ENCODE measurements at regions not wholly inside any gene's neighbourhood (a gene's known extent, or its start where the extent isn't known, plus 50 kb on each side); places are given as distances from the start of the nearest gene placed in this dataset.
A peak's percentile ranks its signal among the peaks of the same experiment; 100 is the strongest.
"Not testable (repeated sequence)": the region's sequence is repeated elsewhere in the genome, so short reads cannot be mapped to it uniquely, and the experiment has no call there.

DNA sequence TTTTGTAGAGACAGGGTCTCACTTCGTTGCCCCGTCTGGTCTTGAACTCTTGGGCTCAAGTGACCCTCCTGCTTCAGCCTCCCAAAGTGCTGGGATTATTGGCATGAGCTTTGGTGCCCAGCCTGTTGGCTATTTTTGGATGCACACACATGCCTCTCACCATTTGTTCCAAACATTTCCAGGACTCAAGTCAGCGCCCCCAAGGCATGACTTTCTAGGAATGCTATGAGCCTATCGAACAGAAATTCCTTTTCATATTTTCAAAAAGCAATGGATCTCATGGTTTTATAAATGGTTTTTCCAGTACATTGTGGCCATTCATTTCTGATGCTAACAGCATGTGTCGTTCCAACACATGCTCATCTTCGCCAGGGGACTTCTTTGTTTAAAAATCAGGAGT lies 119.3 kb upstream of the NAA20 start:
- DNase-seq (ENCODE audit: low spot score) = no peak

- no peak for DNase-seq (ENCODE audit: low spot score)
Measured at GRCh38 chr20:19901226-19901625, 115.9 kb upstream of the NAA20 start.

DNA sequence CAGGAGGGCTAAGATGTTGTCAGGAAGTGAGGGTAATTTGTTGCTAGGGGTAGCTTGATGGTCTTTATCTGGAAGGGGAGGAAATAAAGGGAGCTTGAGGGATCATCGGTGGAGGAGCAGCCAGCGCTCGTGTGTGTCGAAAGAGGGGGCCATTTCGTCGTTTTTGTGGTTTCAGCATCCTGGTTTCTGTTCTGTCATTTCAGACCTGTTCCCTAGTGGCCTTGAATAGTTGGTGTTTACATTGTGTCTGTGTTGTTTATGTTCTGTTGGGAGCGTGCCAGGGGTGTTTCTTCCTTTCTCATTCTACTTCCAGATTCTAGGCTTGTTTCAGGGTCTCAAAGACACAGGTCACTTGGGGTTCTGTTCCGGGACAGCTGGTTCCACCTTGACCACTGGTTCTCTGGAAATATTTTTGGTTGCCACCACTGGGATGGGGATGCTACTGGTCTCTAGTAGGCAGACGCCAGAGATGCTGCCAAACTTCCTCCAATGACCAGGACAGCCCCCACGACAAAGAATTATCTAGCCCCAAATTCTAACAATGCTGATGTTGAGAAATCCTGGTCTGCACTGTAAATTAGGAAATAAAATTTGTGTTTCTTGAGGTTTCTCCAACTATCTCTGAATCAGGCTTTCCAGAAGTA lies 113.9 kb upstream of the NAA20 start:
- DNase-seq (ENCODE audit: low spot score) = peak; percentile 44

GRCh38 chr20:19907326-19908056 lies 109.7 kb upstream of the NAA20 start:
- DNase-seq (ENCODE audit: low spot score) = no peak

DNA sequence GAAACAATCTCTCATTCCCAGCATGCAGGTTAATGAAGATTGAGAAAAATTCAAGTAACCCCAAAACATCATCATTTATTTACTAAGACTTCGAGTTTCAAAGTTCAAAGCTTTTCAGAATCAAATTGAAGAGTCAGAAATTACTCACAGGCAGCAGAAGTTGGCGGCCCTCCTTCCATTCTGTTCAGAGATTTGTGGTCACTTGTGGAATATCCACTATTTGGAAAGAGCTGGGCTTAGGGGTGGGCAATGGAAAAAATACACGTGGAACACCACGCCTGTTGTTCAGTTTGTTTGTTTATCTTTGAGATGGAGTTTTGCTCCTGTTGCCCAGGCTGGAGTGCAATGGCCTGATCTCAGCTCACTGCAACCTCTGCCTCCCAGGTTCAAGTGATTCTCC lies 108.6 kb upstream of the NAA20 start:
- DNase-seq (ENCODE audit: low spot score) = no peak

GRCh38 chr20:19909725-19910124 lies 107.4 kb upstream of the NAA20 start:
- no peak for DNase-seq (ENCODE audit: low spot score)

DNA sequence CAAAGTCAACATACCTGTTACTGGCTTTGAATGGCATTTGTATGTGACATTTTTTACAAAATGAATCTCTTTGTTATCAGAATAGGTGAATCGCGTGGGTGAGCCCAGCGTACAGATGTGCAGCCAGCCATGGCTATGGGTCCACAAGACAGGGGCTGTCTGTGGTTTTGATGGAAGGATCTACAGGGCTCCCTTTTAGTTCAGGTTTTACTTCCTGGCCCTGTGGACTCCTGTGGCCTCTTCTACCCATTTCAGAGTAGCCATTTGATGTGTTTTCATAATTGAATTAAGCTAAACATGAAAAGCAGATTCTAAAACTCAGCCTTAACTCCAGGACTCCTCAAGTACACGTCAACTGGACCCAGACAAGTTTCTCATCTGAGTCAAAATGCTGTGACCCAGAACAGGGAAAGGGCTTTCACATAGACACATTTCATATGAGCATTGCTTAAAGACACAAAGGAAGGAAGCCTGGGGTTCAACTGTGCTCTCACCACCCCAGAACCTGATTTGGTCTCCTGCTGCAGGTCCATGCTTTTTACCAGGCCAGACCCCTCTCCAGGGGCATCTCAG lies 105.3 kb upstream of the NAA20 start:
- DNase-seq (ENCODE audit: low spot score) = no peak

DNA sequence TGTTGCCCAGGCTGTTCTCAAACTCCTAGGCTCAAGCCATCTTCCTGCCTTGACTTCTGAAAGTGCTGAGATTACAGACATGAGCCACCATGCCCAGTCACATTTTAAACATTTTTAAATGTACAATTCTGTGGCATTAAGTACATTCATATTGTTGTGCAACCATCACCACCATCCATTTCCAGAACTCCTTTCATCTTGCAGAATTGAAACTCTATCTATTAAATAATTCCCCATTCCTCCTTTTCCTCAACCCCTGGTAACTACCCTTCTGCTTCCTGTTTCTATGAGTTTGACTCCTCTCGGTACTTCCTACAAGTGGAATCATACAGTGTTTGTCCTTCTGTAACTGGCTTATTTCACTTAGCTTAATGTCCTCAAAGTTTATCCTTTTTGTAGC lies 103.8 kb upstream of the NAA20 start:
- no peak for DNase-seq (ENCODE audit: low spot score)

- DNase-seq (ENCODE audit: low spot score) = no peak
Measured at GRCh38 chr20:19913927-19914614, 103.1 kb upstream of the NAA20 start.

- no peak for DNase-seq (ENCODE audit: low spot score)
Measured at GRCh38 chr20:19915111-19915798, 101.9 kb upstream of the NAA20 start.

GRCh38 chr20:19916531-19917485 lies 100.4 kb upstream of the NAA20 start:
- DNase-seq (ENCODE audit: low spot score) = no peak

GRCh38 chr20:19918965-19919329 lies 98.2 kb upstream of the NAA20 start:
- no peak for DNase-seq (ENCODE audit: low spot score)

- DNase-seq (ENCODE audit: low spot score) = no peak
Measured at GRCh38 chr20:19920381-19921138, 96.6 kb upstream of the NAA20 start.

DNA sequence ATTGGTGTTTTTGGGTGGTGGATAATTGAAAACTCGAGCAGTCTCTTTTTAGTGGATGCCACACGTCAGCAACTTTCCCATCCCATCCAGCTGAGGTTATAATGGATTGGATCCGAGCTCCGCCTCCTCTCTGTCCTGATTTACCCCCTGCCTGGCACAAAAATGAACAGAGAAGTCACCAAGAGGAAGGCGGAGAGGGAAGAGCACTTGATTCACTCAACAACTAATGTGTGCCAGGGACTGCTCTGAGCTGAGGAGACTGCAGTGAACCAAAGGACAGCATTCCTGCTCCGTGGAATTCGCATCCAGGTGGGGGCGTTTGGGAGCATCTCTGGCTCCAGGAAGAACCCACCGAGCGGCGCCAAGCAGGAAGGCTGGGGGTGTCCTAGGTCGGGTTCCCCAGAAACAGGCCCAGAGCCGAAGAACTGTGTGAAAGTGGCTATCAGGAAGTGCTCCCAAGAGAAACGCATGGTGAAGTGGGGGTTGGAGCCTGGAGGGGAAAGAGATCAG lies 95.8 kb upstream of the NAA20 start:
- DNase-seq (ENCODE audit: low spot score) = peak; percentile 79

GRCh38 chr20:19921829-19922228 lies 95.3 kb upstream of the NAA20 start:
- not testable (repeated sequence) for DNase-seq (ENCODE audit: low spot score)

DNA sequence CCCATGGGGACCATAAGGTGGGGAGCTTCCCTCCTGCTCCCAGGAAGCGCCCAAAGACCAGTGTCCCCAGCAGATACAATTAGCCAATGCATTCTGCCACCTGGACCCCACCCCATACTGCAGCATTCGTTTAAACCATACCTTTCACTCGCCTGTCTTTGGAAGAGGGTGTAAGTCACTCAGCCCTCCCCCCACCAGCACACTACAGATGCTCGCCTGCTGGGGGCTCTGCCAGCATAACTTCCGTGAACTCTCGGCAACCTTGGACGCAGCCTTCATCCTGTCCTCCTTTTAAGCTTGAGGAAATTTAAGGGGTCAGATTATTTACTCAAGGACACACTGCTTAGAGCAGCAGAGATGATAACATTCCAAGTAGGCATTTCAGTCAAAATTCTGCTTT lies 94.4 kb upstream of the NAA20 start:
- no peak for DNase-seq (ENCODE audit: low spot score)

GRCh38 chr20:19923762-19924161 lies 93.4 kb upstream of the NAA20 start:
- no peak for DNase-seq (ENCODE audit: low spot score)

DNA sequence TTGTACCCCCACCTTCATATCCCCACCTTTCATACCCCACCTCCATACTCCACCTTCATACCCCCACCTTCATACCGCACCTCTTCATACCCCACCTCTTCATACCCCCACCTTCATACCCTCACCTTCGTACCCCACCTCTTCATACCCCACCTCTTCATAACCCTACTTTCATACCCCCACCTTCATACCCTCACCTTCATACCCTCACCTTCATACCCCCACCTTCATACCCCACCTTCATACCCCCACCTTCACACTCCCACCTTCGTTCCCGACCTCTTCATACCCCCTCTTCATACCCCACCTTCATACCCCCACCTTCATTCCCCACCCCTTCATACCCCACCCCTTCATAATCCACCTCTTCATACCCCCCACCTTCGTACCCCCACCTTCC lies 92.9 kb upstream of the NAA20 start:
- no peak for DNase-seq (ENCODE audit: low spot score)

DNA sequence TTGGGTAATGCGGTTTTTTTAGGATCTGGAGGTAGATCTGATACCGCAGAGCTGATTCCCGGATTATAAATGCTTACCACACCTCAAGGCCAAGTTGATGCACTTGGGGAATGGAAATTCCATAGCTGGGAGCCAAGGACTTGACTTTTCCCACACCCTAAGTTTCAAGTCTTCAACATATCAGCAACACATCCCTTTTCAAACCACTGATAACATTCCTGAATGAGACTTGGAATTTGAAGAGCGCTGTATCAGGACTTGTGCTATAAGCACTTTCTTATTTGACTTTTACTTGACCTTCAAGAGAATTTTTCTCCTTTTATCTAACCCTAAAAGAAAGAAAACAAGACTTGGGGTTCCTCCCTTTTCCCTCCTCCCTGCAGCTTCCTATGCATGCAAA lies 90.6 kb upstream of the NAA20 start:
- DNase-seq (ENCODE audit: low spot score) = no peak

DNA sequence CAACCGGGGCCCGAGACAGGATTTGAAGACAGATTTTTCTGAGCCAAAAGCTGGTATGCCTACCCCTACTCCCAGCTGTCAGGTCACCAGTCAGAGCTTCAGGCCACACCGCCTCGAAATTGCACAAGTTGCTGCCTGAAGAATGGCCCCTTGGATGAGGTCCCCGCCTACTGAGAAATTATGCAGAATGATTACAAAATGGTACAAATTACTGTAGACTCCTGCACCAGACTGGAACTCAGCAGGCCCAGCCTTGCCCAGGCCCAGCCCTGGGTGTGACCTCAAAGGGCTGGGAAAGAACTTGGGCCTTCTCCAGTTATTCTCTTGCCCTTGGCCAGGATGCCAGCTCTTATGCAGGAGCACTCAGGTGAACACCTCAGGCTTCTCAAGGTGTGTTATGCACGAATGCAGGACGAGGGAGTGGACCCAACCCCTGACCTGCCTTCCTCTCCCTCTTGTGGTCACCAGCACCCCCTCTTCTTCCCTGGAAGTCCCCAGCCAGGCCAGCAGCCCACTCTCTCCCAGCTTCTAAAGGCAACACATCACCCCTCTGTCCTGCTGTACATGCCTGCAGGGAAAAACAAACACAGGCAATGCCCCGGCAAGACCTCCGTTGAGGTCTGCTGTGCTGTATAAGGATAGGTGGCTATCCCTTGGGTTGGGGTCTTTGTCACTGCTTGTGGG lies 88.7 kb upstream of the NAA20 start:
- no peak for DNase-seq (ENCODE audit: low spot score)

Data from putamen (tissue), 1 donor.